ENCODE measurements at regions not wholly inside any gene's neighbourhood (a gene's known extent, or its start where the extent isn't known, plus 50 kb on each side); places are given as distances from the start of the nearest gene placed in this dataset.

DNA sequence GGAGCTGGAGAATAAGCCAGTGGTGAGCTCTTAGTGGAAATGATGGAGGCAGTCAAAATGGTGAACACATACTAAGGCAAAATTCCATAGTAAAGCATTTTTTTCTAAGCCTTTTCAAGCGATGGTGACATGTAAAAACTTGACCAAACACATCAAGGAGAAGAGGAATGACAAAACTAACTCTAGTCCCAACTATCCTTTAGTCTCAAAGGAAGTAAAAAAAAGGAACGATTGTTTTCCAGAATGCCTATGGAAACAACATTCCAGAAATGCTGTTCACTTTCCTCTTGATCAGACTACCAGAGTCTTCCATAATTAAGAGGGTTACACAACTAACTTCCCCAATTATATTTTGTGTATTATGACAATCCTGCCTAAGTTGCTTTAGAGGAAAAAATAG lies 715.6 kb downstream of the EPHA4 start:
- TF ChIP-seq POLR2AphosphoS5 (IDR thresholded peaks at IDR 0.05), result no peak
- TF ChIP-seq POLR2A (IDR thresholded peaks at IDR 0.05), result no peak

Measured in breast epithelium (tissue), 3 donors.